Activated T-cell treated with anti-CD3 and anti-CD28 coated beads, Interleukin-2, amount 50 U/mL, for 72 hours (primary cell): ENCODE measurements at regions not wholly inside any gene's neighbourhood (a gene's known extent, or its start where the extent isn't known, plus 50 kb on each side); places are given as distances from the start of the nearest gene placed in this dataset.

Source experiments
- ATAC-seq, 2 donors: fragments of 150-1000 bp; cut with Tn5 transposase; replicated peaks in 1 of 2; 2 replicates each; pipeline ENCODE4 v1.10.0; 2021; ENCODE audit warnings: moderate library complexity in 2 of 2, mild to moderate bottlenecking in 1 of 2
- DNase-seq, 2 donors: peaks; one replicate each; pipeline ENCODE4 v3.0.0; 2021 to 2022; ENCODE audit warnings: mixed read lengths in 1 of 2
- H3K27ac Mint-ChIP-seq: one replicate; pipeline ENCODE4 v1.8.0; 2022; ENCODE audit warnings: mild to moderate bottlenecking, moderate library complexity, mixed read lengths
- H3K27me3 Mint-ChIP-seq: one replicate; pipeline ENCODE4 v1.8.0; 2022; ENCODE audit warnings: low read depth, mixed read lengths
- H3K36me3 Mint-ChIP-seq, 2 donors: one replicate each; pipeline ENCODE4 v1.8.0; 2022; ENCODE audit warnings: mixed read lengths in 2 of 2, mild to moderate bottlenecking in 1 of 2; ENCODE audit not compliant: insufficient read depth in 2 of 2
- H3K4me1 Mint-ChIP-seq: one replicate; pipeline ENCODE4 v1.8.0; 2022; ENCODE audit warnings: low read depth, mixed read lengths
- H3K4me3 Mint-ChIP-seq, 2 donors: one replicate each; pipeline ENCODE4 v1.8.0; 2022; ENCODE audit warnings: mild to moderate bottlenecking in 2 of 2, mixed read lengths in 2 of 2, moderate library complexity in 2 of 2
- H3K9me3 Mint-ChIP-seq, 2 donors: one replicate each; pipeline ENCODE4 v1.8.0; 2022; ENCODE audit warnings: mixed read lengths in 2 of 2

GRCh38 chr16:73383195-73383987 lies 335.5 kb upstream of the ZFHX3 start:
- no peak for DNase-seq
- no peak for ATAC-seq
- H3K27ac Mint-ChIP-seq, result no peak overlapping the region
- H3K27me3 Mint-ChIP-seq, result no peaks in the 10 kb centered on the region
- H3K9me3 Mint-ChIP-seq, result no peaks in the 10 kb centered on the region
- no peaks in the 10 kb centered on the region for H3K4me1 Mint-ChIP-seq
- H3K36me3 Mint-ChIP-seq, result no peaks in the 10 kb centered on the region
- H3K4me3 Mint-ChIP-seq, result no peak overlapping the region

DNA sequence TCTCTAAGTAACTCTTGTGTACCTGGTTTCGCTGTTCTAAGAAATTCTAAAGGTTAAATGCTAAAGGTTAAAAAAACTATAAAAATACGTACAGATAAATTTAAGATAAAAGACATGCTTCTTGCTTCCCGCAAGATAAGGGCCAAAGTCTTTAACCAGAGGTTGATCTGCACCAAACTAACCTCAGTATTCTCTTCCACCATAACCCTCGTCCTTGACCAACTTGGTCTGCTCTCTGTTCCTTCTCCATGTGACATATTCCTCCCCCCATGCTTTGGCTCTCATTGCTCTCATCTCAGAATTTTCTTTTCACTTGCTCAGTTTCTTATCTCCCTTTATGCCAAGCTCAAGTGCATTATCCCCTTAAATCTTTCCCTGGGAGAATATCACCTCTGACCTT lies 330.5 kb upstream of the ZFHX3 start:
- ATAC-seq (no peak), DNase-seq (no peak)
- Mint-ChIP-seq H3K4me1 (no peaks in the 10 kb centered on the region), H3K9me3 (no peaks in the 10 kb centered on the region), H3K4me3 (no peak overlapping the region), H3K27me3 (no peaks in the 10 kb centered on the region), H3K27ac (no peak overlapping the region), H3K36me3 (no peaks in the 10 kb centered on the region)

DNA sequence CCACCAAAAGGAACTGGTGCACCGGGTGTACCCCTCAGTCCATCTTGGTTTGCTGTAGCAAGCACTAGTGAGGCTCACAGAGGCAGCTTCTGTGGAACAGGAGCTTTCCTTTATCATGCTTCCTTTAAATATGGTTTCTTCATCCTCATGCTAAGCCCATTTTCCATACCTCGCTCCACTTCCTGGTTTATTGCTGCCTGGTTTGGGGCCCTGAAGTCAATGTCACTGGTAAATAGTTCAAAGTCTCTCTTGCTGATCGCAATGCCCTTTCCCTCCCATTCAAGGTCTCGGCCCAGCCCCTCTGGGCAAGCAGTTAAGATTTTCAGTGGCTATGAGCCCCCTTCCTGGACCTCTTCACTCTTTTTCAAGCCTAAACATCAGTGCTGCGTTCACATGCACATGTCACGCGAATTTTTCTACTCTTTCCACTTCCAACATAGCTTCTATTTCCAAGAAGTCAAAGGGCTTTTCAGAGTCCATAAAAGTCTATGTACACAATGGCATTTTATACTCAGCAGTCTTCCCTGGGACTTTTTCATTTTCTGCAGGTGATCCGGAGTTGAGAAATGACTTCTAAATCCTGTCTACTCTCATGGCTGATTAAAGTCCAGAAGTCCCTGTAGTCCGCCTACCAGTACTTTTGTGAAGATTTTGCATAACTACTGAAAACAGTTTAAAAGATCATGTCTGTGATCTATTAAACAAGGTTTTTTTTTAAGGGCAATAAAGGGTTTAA lies 323.8 kb upstream of the ZFHX3 start:
- H3K9me3 Mint-ChIP-seq, result peaks cover 2 to 3% of the 10 kb centered on the region in 2 donors
- H3K36me3 Mint-ChIP-seq, result no peaks in the 10 kb centered on the region
- no peak overlapping the region for H3K4me3 Mint-ChIP-seq
- ATAC-seq (no peak), DNase-seq (no peak)
- no peaks in the 10 kb centered on the region for H3K4me1 Mint-ChIP-seq
- peaks cover 5% of the 10 kb centered on the region for H3K27me3 Mint-ChIP-seq
- no peak overlapping the region for H3K27ac Mint-ChIP-seq

GRCh38 chr16:73369851-73370250 lies 321.9 kb upstream of the ZFHX3 start:
- ATAC-seq, result no peak
- no peak for DNase-seq
- Mint-ChIP-seq H3K4me3 (no peak overlapping the region), H3K9me3 (peaks cover 2 to 6% of the 10 kb centered on the region in 2 donors), H3K27me3 (peaks cover 5% of the 10 kb centered on the region), H3K27ac (no peak overlapping the region), H3K4me1 (no peaks in the 10 kb centered on the region), H3K36me3 (no peaks in the 10 kb centered on the region)

DNA sequence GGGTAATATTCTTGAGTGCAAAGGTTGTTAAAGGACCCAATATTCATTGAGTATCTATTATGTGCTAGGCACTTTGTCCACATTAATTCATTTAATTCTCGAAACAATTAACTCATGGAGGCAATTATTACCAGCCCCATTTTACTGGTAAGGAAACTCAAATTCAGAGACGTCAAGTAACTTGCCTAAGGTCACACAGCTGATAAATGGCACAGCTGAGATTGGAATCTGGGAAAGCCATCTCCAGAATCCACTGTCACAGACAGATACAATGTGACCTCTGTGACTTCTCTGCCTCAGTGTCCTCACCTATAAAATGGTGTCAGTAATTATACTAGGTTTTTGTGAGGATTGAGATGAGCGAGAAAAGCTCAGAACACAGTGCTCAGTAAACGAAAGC lies 320.8 kb upstream of the ZFHX3 start:
- H3K27ac Mint-ChIP-seq, result no peak overlapping the region
- H3K27me3 Mint-ChIP-seq, result peaks cover 5% of the 10 kb centered on the region
- no peak for DNase-seq
- no peak for ATAC-seq
- no peaks in the 10 kb centered on the region for H3K4me1 Mint-ChIP-seq
- H3K9me3 Mint-ChIP-seq, result peaks cover 2 to 6% of the 10 kb centered on the region in 2 donors
- H3K4me3 Mint-ChIP-seq, result no peak overlapping the region
- H3K36me3 Mint-ChIP-seq, result no peaks in the 10 kb centered on the region

DNA sequence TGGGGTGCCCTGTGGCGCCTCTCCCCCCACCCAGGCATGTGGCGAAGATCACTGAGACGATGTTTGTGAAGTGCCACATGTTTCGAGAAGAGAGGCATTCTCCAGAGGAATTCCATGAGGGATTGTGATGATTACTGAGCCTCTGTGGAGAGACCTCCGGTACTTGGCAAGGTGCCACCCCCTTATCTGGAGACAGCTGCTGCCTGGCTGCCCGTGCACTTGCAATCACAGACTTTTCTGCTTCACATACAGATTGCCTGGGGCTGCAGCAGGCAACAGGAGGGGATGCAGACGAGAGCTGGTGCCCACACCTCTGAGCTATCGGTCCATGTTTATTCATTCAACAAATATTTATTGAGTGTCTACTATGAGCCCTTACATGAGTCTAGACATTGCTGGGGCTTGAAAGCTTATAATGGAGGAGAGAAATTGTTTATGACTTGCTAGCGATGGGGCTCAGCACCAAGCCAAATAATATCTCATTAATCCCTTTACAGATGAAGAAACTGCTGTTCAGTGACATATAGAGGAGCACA lies 317.2 kb upstream of the ZFHX3 start:
- no peak for ATAC-seq
- Mint-ChIP-seq H3K36me3 (no peaks in the 10 kb centered on the region), H3K9me3 (peaks cover 0 to 3% of the 10 kb centered on the region in 2 donors), H3K4me3 (no peak overlapping the region), H3K27ac (no peak overlapping the region), H3K4me1 (no peaks in the 10 kb centered on the region), H3K27me3 (no peaks in the 10 kb centered on the region)
- no peak for DNase-seq

GRCh38 chr16:73364413-73364812 lies 316.5 kb upstream of the ZFHX3 start:
- Mint-ChIP-seq H3K27me3 (no peaks in the 10 kb centered on the region), H3K4me3 (no peak overlapping the region), H3K4me1 (no peaks in the 10 kb centered on the region), H3K27ac (no peak overlapping the region), H3K36me3 (no peaks in the 10 kb centered on the region), H3K9me3 (peaks cover 0 to 3% of the 10 kb centered on the region in 2 donors)
- DNase-seq (no peak), ATAC-seq (no peak)

DNA sequence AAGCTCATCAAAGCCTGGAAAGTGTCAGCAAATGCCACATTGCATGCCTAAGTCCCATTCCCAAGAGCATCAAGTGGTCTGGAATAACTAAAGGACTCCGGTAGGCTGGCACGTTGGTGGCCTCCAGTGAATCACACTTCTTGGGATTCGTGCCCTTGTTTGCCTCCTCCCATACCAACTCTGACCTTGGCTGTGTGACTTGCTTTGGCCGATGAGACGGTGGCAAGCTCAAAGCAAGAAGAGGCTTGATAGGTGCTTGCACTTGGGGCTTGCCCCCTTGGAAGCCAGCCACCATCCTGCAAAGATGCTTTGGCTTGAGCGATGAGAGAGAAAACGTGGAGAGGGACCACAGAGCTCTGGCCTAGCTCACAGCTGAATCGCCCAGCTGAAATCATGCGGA lies 313.1 kb upstream of the ZFHX3 start:
- no peaks in the 10 kb centered on the region for H3K9me3 Mint-ChIP-seq
- H3K36me3 Mint-ChIP-seq, result no peaks in the 10 kb centered on the region
- no peaks in the 10 kb centered on the region for H3K27me3 Mint-ChIP-seq
- no peak overlapping the region for H3K4me3 Mint-ChIP-seq
- no peaks in the 10 kb centered on the region for H3K4me1 Mint-ChIP-seq
- no peak overlapping the region for H3K27ac Mint-ChIP-seq
- no peak for ATAC-seq
- DNase-seq, result no peak

DNA sequence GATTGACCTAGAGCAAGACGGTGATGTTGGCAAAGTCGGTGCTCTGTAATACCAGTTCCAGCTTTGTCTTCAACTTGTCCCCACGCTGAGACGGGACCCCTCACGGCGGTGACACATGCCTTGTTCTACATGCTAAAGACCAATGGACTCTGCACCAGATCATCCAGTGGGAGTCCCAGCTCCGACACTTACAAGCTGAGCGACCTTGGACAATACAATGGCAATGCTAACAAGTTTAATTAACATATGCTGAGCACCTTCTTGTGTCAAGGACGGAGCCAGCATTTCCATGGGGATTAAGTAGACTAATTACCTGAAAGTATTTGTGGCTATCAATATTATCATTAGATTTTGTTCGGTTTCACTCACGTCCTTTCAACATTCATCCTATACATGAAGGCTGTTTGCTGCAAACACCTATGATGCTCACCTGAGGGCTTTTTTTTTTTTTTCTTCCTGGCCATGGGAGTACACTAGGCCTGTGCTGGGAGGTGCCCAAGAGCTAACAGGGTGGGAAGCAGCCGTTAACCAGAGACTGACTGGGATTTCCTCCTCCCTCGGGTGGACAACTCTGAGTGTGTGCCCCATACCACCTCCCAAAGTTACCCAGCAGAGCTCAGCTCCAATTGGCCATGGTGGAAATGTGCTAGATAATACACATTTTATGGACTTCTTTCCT lies 308.6 kb upstream of the ZFHX3 start:
- Mint-ChIP-seq H3K36me3 (no peaks in the 10 kb centered on the region), H3K27ac (no peak overlapping the region), H3K4me3 (no peak overlapping the region)

GRCh38 chr16:73355981-73356380 lies 308.1 kb upstream of the ZFHX3 start:
- Mint-ChIP-seq H3K27ac (no peak overlapping the region), H3K9me3 (no peaks in the 10 kb centered on the region), H3K4me3 (no peak overlapping the region), H3K27me3 (no peaks in the 10 kb centered on the region), H3K36me3 (no peaks in the 10 kb centered on the region), H3K4me1 (no peaks in the 10 kb centered on the region)
- DNase-seq (no peak), ATAC-seq (no peak)

More for the DNA sequence above, 308.6 kb upstream of the ZFHX3 start:
- Mint-ChIP-seq H3K9me3 (no peaks in the 10 kb centered on the region), H3K4me1 (no peaks in the 10 kb centered on the region), H3K27me3 (no peaks in the 10 kb centered on the region)
- DNase-seq, result no peak
- no peak for ATAC-seq

DNA sequence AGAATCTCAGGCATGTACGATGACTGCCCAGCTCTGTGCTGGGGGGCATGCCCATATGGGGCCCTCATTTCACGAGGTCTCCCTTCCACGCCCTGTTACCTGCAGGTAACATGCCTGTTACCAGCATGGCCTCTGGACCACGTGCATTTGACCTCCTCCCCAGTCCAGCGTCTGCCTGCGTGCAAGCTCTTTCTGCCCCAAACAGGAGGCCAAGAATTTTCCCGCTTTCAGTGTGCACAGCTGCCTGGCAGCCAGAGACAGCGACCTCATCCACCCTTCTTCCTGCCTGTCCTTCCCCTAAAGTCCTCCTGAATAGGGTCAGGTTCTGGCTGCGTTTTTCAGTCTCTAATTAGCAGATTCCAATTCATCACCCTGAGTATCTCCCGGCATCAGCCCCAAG lies 306.5 kb upstream of the ZFHX3 start:
- H3K9me3 Mint-ChIP-seq, result no peaks in the 10 kb centered on the region
- ATAC-seq (no peak), DNase-seq (no peak)
- no peak overlapping the region for H3K27ac Mint-ChIP-seq
- H3K36me3 Mint-ChIP-seq, result no peaks in the 10 kb centered on the region
- H3K27me3 Mint-ChIP-seq, result no peaks in the 10 kb centered on the region
- H3K4me1 Mint-ChIP-seq, result no peaks in the 10 kb centered on the region
- H3K4me3 Mint-ChIP-seq, result no peak overlapping the region

DNA sequence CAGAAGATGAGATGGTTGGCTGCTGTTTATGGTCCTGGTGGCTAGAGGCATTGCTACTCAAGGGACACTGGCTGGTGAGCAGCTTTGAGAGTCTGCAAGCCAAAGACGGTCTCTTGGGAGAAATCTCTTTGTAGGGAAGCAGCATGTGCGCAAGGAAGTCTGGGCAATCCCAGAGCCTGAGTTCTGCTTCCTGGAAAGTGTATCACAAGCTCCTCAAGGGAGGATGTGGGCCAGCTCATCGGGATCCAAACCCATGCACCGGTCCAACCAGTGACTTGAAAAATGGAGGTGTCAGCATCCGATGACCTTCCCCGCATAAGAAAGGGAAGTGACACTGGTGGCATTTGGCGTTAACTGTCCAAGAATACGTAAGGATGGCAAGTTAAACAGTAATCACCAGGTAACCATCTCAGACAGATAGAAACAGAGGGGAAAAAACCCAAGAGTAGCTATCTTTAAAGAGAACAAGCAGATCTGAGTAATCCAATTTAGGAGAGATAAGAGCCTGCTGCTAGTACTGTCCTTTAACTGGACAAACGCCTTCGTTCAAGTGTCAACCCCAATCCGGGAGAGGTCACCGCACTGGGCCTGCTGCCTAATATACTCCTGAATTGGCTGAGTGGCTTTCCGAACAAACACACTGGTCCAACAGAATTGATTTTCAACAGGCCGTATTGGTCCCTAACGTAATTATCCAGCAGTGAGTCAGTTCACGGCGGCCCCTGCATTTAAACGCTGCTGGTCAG lies 303.0 kb upstream of the ZFHX3 start:
- H3K4me1 Mint-ChIP-seq, result no peaks in the 10 kb centered on the region
- ATAC-seq (no peak), DNase-seq (no peak)
- no peaks in the 10 kb centered on the region for H3K36me3 Mint-ChIP-seq
- no peaks in the 10 kb centered on the region for H3K27me3 Mint-ChIP-seq
- no peak overlapping the region for H3K4me3 Mint-ChIP-seq
- H3K27ac Mint-ChIP-seq, result no peak overlapping the region
- H3K9me3 Mint-ChIP-seq, result no peaks in the 10 kb centered on the region
